ENCODE measurements at regions not wholly inside any gene's neighbourhood (a gene's known extent, or its start where the extent isn't known, plus 50 kb on each side); places are given as distances from the start of the nearest gene placed in this dataset.

- no peak for TF ChIP-seq CTCF (IDR thresholded peaks at IDR 0.05)
- no peak for TF ChIP-seq POLR2A (IDR thresholded peaks at IDR 0.05)
These were observed 207.2 kb upstream of the DAB2 start for GRCh38 chr5:39631958-39632357.

Measured in uterus (tissue), 2 donors.